ENCODE measurements at regions not wholly inside any gene's neighbourhood (a gene's known extent, or its start where the extent isn't known, plus 50 kb on each side); places are given as distances from the start of the nearest gene placed in this dataset.

DNA sequence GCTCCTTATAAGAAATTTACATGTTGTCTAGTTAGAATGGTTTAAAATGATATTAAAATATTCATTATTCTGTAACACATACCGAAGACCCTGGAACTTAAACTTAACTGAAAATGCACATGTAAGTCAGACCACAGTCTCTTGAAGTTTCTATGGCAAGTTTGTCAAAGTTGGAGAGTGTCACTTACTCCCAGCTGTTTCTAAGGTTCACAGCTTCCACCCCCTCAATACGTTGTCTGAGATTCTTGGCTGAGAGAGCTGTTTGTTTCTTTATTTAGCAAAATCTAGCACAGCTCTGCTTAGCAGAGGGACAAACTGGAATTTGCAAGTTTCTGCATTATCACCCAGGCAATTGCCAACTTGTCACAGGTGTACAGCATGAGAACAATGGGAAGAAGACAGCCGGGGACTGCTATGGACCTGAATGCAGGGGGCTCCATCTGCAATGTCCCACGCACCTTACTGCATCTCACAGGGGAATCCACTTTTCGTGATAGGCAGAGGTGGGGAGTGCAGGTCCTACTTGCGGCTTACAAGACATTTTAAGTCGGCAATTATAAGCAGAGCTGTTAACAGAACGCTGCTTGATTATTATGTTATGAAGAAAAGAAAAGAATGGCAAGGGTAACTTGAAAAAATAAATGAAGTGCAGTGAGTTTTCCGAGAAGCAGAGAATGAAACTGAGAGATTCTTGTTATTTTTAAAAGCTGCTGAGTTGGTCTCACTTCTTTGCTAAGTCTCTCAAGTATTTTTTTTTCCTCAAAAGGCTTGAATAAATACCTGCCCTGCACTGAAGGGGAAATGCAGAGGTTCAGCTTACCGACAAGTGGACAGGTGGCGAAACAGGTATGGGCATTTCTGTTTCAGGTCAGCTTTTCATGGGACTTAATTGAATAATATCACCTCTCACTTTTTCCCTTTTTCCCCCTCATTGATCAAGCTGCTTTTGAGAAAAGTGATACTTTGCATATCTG is 1072.1 kb upstream of the FANCL start:
- H3K9me3 ChIP-seq (ENCODE audit: control insufficient read depth, low read length), result no peaks in the 10 kb centered on the region
- intact Hi-C loops (cut with DNase I), result no loop called here
- no peaks in the 10 kb centered on the region for H3K4me1 ChIP-seq (ENCODE audit: control insufficient read depth in 1 of 2, insufficient read depth in 2 of 2, low read length in 2 of 2)
- H3K27ac ChIP-seq (ENCODE audit: low read depth in 1 of 2, low read length in 2 of 2), result no peak overlapping the region
- DNase-seq (no peak), ATAC-seq (ENCODE audit: low FRiP score) (no peak)
- WGBS, 2 donors, result 45 to 51% methylated on average over 11 of the region's 11 CpGs
- no peak overlapping the region for H3K4me3 ChIP-seq (ENCODE audit: low read length in 2 of 2)
- H3K27me3 ChIP-seq (ENCODE audit: control insufficient read depth in 1 of 2, insufficient read depth in 2 of 2, low read length in 1 of 2), result no peaks in the 10 kb centered on the region
- H3K36me3 ChIP-seq (ENCODE audit: control insufficient read depth in 1 of 2, insufficient read depth in 2 of 2, low read length in 1 of 2), result no peaks in the 10 kb centered on the region

DNA sequence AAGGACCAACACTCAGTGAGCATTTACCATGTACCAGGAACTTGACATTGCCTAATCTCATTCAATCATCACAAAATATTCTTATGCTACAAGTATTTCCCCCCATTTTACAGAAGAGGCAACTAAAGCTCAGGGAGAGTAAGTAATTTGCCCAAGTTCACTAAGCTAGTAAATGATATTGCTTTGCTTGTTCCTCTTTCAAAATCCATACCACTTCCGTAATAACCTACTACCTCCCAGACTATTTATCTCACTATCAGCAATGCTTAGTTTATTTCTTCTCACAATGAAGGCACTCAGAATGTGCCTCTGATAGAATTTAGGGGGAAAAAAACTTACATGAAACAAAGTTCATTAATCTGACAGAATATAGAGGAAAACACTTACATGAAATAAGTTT is 1070.9 kb upstream of the FANCL start:
- WGBS, 2 donors, result 86% methylated on average over 1 of the region's 1 CpG
- intact Hi-C loops (cut with DNase I), result no loop called here
- DNase-seq, result no peak
- Histone ChIP-seq H3K36me3 (ENCODE audit: control insufficient read depth in 1 of 2, insufficient read depth in 2 of 2, low read length in 1 of 2) (no peaks in the 10 kb centered on the region), H3K4me1 (ENCODE audit: control insufficient read depth in 1 of 2, insufficient read depth in 2 of 2, low read length in 2 of 2) (no peaks in the 10 kb centered on the region), H3K27me3 (ENCODE audit: control insufficient read depth in 1 of 2, insufficient read depth in 2 of 2, low read length in 1 of 2) (no peaks in the 10 kb centered on the region), H3K9me3 (ENCODE audit: control insufficient read depth, low read length) (no peaks in the 10 kb centered on the region), H3K27ac (ENCODE audit: low read depth in 1 of 2, low read length in 2 of 2) (no peak overlapping the region), H3K4me3 (ENCODE audit: low read length in 2 of 2) (no peak overlapping the region)
- no peak for ATAC-seq (ENCODE audit: low FRiP score)

DNA sequence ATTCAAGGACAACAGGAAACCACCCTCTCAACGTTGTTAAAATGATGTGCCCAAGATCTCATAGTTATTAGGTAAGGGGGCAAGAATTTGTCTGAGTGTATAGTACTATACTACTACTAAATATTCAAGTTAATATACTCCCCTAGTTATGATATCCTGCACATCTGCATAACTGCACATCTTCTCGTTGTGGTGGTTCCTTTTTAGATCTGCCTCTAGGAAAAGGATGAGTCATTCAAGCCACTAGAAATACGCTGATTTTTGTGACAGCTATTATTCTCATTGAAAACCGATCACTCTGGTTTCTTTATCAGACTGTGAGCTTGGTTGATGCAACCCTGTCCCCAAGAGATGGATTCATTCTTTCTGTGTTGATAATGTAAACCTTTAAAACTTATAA is 1067.0 kb upstream of the FANCL start:
- intact Hi-C loops (cut with DNase I), result no loop called here
- H3K36me3 ChIP-seq (ENCODE audit: control insufficient read depth in 1 of 2, insufficient read depth in 2 of 2, low read length in 1 of 2), result no peaks in the 10 kb centered on the region

DNA sequence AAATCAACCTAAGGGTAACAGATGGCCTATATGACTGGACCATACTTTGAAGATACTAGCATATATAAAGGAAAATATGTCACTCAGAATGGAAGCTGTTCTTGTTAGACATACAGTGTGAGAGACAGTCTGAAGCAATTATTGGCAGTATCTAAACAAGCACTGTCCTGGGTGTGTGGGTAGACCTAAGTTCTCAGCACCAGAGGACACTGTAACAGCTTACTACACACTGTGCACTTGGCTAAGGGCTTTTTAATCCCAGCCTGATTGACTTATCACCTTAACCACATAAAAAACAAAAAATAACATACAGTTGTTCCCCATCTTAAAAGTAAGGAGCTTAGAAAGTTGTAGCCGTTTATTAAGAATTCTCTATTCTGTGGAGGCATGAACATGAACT is 1066.1 kb upstream of the FANCL start:
- WGBS, 2 donors, result 80 to 84% methylated on average over 1 of the region's 1 CpG

More for the DNA sequence above, 1067.0 kb upstream of the FANCL start:
- no peak for ATAC-seq (ENCODE audit: low FRiP score)
- Histone ChIP-seq H3K27ac (ENCODE audit: low read depth in 1 of 2, low read length in 2 of 2) (no peak overlapping the region), H3K4me1 (ENCODE audit: control insufficient read depth in 1 of 2, insufficient read depth in 2 of 2, low read length in 2 of 2) (no peaks in the 10 kb centered on the region), H3K27me3 (ENCODE audit: control insufficient read depth in 1 of 2, insufficient read depth in 2 of 2, low read length in 1 of 2) (no peaks in the 10 kb centered on the region), H3K9me3 (ENCODE audit: control insufficient read depth, low read length) (no peaks in the 10 kb centered on the region), H3K4me3 (ENCODE audit: low read length in 2 of 2) (no peak overlapping the region)
- 63 to 76% methylated on average over 4 of the region's 4 CpGs for WGBS, 2 donors
- no peak for DNase-seq

DNA sequence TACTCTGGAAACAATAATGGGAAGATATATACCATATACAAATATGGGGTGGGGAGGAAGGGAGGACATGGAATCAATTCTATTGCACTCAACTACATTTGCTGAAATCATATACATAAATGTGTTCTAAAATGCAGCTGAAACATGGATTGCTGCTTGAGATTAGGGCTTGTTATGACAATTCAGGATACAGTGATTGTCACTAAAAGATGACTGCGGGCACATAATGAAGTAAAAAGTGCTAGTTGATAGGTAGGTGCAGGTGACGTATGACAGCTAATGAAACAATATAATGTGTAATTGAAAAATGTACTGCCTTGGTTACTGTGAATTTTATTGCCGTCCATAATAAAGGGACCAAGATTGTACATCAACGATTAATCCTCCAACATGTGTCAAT is 1062.1 kb upstream of the FANCL start:
- no peak overlapping the region for H3K27ac ChIP-seq (ENCODE audit: low read depth in 1 of 2, low read length in 2 of 2)
- H3K4me1 ChIP-seq (ENCODE audit: control insufficient read depth in 1 of 2, insufficient read depth in 2 of 2, low read length in 2 of 2), result no peaks in the 10 kb centered on the region
- WGBS, 2 donors, result 96 to 97% methylated on average over 4 of the region's 4 CpGs
- intact Hi-C loops (cut with DNase I), result no loop called here
- ATAC-seq (ENCODE audit: low FRiP score) (no peak), DNase-seq (no peak)
- no peaks in the 10 kb centered on the region for H3K36me3 ChIP-seq (ENCODE audit: control insufficient read depth in 1 of 2, insufficient read depth in 2 of 2, low read length in 1 of 2)
- H3K27me3 ChIP-seq (ENCODE audit: control insufficient read depth in 1 of 2, insufficient read depth in 2 of 2, low read length in 1 of 2), result no peaks in the 10 kb centered on the region
- no peaks in the 10 kb centered on the region for H3K9me3 ChIP-seq (ENCODE audit: control insufficient read depth, low read length)
- no peak overlapping the region for H3K4me3 ChIP-seq (ENCODE audit: low read length in 2 of 2)

More for the DNA sequence above, 1066.1 kb upstream of the FANCL start:
- DNase-seq (no peak), ATAC-seq (ENCODE audit: low FRiP score) (no peak)
- Histone ChIP-seq H3K9me3 (ENCODE audit: control insufficient read depth, low read length) (no peaks in the 10 kb centered on the region), H3K4me3 (ENCODE audit: low read length in 2 of 2) (no peak overlapping the region), H3K4me1 (ENCODE audit: control insufficient read depth in 1 of 2, insufficient read depth in 2 of 2, low read length in 2 of 2) (no peaks in the 10 kb centered on the region), H3K36me3 (ENCODE audit: control insufficient read depth in 1 of 2, insufficient read depth in 2 of 2, low read length in 1 of 2) (no peaks in the 10 kb centered on the region), H3K27ac (ENCODE audit: low read depth in 1 of 2, low read length in 2 of 2) (no peak overlapping the region), H3K27me3 (ENCODE audit: control insufficient read depth in 1 of 2, insufficient read depth in 2 of 2, low read length in 1 of 2) (no peaks in the 10 kb centered on the region)
- intact Hi-C loops (cut with DNase I), result no loop called here

DNA sequence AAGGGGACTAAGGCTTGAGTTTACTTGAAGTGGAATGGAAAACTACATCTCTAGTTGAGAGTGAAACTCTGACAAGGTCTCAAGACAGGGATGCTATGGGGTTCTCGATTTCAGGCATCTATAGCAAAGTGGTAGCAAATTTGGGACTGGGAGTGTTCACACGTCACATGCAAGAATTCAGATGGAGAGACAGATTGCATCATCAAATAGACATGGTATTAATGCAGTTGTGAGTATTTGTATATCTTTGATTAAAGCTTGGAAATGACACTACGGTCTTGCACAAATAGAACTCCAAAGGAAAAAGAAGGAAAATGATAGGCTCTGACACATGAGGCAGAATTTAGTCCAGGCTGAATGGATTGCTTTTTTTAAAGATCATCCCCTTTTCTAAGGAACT is 1061.6 kb upstream of the FANCL start:
- 88 to 93% methylated on average over 3 of the region's 3 CpGs for WGBS, 2 donors
- Histone ChIP-seq H3K36me3 (ENCODE audit: control insufficient read depth in 1 of 2, insufficient read depth in 2 of 2, low read length in 1 of 2) (no peaks in the 10 kb centered on the region), H3K27ac (ENCODE audit: low read depth in 1 of 2, low read length in 2 of 2) (no peak overlapping the region), H3K9me3 (ENCODE audit: control insufficient read depth, low read length) (no peaks in the 10 kb centered on the region), H3K27me3 (ENCODE audit: control insufficient read depth in 1 of 2, insufficient read depth in 2 of 2, low read length in 1 of 2) (no peaks in the 10 kb centered on the region), H3K4me3 (ENCODE audit: low read length in 2 of 2) (no peak overlapping the region), H3K4me1 (ENCODE audit: control insufficient read depth in 1 of 2, insufficient read depth in 2 of 2, low read length in 2 of 2) (no peaks in the 10 kb centered on the region)
- DNase-seq, result no peak
- ATAC-seq (ENCODE audit: low FRiP score), result no peak
- intact Hi-C loops (cut with DNase I), result no loop called here

DNA sequence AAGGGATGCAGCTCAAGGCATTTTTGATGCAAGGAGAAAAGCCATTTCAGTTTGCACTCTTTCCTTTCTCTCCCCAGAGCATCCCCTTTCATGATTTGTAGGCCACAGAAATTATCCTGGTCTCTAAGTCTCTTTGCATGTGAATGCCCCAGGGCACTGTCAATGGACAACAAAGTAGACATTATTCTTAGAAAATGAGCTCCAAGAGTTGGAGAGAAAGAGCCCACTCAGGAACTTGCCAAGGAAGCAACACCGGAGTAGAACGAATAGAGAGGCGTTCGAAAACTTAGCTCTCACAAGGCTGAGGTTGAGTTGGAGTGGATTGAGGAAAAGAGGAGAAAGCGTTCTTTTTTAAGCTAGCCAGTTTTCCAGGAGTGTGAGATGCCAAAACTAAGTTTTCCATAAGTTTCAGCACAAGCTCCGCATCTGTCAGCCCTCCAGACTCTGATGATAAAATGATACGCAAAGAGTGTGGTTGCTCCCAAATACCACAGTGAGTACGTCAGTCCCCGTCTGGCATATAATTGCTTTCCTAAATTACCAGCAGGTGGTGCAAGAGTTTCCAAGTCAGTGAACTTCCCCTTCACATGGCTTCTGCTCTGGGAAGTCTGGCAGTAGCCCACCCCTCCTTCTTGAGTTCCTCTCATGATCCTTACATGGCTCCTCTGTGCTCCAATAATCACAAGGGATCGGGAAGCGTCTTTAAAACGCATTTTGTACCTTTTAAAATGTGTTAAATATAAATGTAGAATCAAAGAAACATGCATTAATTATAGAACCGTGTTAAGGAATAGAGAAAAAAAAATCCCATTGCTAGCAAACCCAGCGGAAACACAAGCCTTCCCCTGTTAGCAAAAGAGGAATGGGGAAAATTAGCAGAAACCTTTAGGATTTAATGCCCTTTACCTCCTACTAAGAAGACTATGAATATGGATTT is 1060.6 kb upstream of the FANCL start:
- H3K4me3 ChIP-seq (ENCODE audit: low read length in 2 of 2), result peak overlapping the region in 1 of 2 donors; percentile 34
- ATAC-seq (ENCODE audit: low FRiP score) (peak; percentile 50), DNase-seq (no peak)
- WGBS, 2 donors, result 9 to 16% methylated on average over 14 of the region's 14 CpGs
- H3K27ac ChIP-seq (ENCODE audit: low read depth in 1 of 2, low read length in 2 of 2), result no peak overlapping the region
- no peaks in the 10 kb centered on the region for H3K9me3 ChIP-seq (ENCODE audit: control insufficient read depth, low read length)
- intact Hi-C loops (cut with DNase I), result no loop called here
- no peaks in the 10 kb centered on the region for H3K36me3 ChIP-seq (ENCODE audit: control insufficient read depth in 1 of 2, insufficient read depth in 2 of 2, low read length in 1 of 2)
- H3K27me3 ChIP-seq (ENCODE audit: control insufficient read depth in 1 of 2, insufficient read depth in 2 of 2, low read length in 1 of 2), result no peaks in the 10 kb centered on the region
- no peaks in the 10 kb centered on the region for H3K4me1 ChIP-seq (ENCODE audit: control insufficient read depth in 1 of 2, insufficient read depth in 2 of 2, low read length in 2 of 2)

DNA sequence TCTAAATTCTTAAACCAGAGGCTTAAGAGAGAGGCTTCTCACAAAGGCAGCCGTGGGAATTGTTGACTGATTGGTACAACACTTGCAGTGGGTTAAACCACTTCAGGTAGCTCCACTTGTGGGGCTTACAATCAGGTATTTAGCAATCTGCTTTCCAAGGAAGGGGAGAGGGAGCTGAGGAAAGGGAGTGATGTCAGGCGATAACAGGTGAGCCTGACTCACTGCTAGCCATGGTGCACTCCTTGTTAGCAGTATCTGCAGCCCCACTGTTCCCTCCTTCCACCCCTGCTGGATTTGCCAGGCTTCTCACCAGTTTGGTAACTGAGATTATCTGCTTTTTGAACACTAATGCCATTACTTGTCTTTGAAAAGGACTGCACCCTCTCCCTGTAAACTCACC is 1056.7 kb upstream of the FANCL start:
- Histone ChIP-seq H3K27me3 (ENCODE audit: control insufficient read depth in 1 of 2, insufficient read depth in 2 of 2, low read length in 1 of 2) (no peaks in the 10 kb centered on the region), H3K27ac (ENCODE audit: low read depth in 1 of 2, low read length in 2 of 2) (no peak overlapping the region), H3K36me3 (ENCODE audit: control insufficient read depth in 1 of 2, insufficient read depth in 2 of 2, low read length in 1 of 2) (no peaks in the 10 kb centered on the region), H3K4me3 (ENCODE audit: low read length in 2 of 2) (no peak overlapping the region), H3K4me1 (ENCODE audit: control insufficient read depth in 1 of 2, insufficient read depth in 2 of 2, low read length in 2 of 2) (no peaks in the 10 kb centered on the region), H3K9me3 (ENCODE audit: control insufficient read depth, low read length) (no peaks in the 10 kb centered on the region)
- ATAC-seq (ENCODE audit: low FRiP score) (no peak), DNase-seq (no peak)
- intact Hi-C loops (cut with DNase I), result no loop called here
- WGBS, 2 donors, result 92 to 96% methylated on average over 2 of the region's 2 CpGs
